DMS53 (cell line): ENCODE measurements at regions not wholly inside any gene's neighbourhood (a gene's known extent, or its start where the extent isn't known, plus 50 kb on each side); places are given as distances from the start of the nearest gene placed in this dataset.
"Not testable (repeated sequence)": the region's sequence is repeated elsewhere in the genome, so short reads cannot be mapped to it uniquely, and the experiment has no call there.

Source experiments
- DNase-seq: peaks from one replicate; lab custom pipeline; 2025; lab: John Stamatoyannopoulos, UW

DNA sequence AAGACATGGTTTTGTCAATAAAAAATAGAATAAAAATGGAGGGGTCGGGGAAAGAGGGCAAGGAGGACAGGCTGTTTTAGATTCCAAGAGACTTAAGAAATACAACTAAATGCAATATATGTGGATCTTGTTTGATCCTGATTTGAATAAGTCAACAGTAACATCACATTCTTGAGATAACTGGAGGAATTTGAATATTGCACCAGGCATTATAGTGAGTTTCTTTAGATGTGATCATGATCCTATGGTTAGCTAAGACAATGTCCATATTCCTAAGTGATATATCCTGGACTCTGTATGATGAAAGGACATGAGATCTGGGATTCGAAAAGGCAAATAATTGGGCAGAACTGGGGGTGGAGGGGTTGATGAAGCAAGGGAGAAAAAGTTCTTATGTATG lies 311.8 kb downstream of the PLPP3 start:
- DNase-seq = no peak

DNA sequence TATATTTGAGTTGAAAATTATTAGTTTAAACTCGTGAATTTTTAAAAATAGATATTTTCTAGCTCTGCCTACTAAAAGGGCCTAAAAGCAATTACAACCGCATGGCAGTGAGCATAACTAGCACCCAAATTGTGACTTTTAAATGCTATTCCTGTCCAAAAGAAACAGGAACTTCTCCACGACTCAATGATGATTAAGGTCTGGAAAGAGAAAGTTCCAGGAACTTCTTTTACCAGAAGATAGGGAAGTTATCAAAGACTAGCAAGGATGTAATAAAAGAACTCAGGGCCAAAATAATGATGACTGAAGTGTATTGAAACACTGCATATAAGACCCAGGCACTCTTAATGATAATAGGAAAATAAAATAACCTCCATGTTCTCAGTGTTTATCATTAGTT lies 313.0 kb downstream of the PLPP3 start:
- DNase-seq = no peak

DNA sequence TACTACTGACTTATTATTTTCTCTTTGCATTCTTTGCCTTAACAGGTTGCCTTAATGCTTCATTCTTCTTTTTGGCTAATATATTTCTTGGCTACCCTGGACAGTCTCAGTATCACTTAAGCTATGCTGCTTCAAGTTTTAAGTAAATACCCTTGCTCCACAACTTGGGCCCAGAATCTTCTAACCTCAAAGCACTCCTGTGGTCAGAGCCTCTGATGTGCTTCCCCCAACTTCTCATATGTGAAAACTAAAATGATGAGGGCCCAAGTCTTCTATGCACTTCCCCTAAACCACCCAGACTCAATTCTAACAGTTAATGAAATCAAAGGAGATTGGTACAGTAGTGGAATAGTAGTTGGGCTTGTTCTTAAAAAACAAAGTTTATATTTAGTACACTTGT lies 314.1 kb downstream of the PLPP3 start:
- no peak for DNase-seq

DNA sequence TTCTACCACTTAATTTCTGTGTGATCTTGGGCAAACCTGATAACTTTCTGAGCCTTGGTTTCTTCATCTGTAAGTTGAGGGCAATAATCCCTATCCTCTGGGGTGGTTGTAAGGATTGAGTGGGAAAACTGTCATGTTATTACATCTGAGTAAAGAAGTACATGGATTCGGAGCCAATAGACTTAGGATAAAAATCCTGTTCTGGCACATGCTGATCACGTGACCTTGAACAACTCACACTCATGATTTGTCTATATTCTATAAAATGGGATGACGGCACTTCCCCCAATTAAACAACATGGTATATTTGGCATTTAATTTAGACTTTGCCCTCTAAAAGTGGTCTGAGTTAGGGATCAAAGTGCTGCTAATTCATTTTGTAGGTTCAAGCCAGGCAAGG lies 315.5 kb downstream of the PLPP3 start:
- DNase-seq = no peak

DNA sequence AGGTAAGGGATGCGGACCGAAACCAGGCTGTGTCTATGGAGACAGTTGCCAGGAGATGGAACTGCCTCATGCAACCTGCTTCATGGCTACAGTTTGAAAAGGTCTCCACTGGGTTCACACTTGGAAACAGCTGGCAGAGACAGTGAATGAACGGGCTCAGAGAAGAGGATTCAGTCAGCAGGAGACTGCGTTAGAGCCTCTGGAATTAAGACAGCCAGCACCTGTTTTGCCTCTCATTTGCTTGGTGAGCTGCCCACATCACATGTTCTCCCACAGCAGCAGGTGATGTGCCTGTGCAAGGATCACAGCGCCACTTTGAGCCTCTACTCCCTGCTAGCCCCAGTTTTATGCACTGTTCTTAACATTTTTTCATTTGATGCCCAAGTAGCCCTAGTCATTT lies 321.0 kb downstream of the PLPP3 start:
- DNase-seq = no peak

DNA sequence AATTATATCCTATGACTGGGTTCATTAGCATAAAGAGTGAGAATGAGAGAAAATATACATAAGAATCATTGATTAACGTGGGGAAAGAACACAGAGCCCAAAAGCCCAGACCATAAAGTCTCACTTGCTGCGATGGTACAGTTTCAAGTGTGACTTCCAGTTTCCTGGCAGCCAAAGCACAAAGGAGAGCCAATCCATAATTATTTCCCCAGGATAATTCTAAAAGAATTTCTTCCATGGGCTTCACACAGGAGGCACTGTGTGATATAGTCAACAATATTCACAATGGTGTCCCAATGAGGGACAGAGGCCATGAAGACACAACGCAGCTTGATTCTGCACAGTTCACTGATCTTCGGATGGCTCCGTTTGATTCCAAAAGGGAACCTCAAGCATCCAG lies 321.6 kb downstream of the PLPP3 start:
- DNase-seq = no peak

DNA sequence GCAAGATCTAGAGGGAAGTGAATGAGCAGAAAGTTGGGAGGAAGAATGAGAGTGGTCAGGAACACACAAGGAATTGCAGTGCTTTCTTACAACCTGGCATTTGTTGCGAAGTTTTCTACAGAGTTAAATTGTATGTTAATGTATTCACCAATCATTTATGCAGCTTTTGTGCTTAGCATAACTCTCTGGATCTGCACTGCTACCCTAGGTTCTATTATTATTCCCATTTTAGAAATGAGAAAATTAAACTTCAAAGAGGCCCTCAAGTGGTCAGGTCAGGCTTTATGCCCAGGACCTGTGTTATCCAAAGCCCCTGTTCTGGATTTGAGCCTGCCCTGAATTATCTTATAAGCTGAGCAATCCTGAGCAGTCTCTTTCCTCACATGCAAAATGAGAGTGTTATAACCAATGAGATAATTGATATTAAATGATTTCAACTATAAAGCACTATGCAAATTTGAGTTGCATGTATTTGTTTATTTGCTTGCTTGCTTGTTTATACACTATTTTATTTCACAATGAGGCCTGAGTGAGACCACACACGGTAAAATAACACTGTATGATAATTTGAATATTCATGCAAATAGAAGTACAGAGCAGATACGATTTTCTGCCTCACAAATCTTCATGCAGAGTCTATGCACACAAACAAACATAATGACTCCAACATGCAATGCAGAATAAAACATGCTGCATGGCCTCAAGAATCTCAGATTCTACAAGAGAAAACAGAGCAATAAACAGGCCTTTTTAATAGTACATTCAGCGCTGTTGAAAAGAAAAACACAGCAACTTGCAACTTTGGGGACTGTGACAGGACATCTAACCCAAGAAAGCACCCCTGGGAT lies 323.0 kb downstream of the PLPP3 start:
- DNase-seq = no peak

DNA sequence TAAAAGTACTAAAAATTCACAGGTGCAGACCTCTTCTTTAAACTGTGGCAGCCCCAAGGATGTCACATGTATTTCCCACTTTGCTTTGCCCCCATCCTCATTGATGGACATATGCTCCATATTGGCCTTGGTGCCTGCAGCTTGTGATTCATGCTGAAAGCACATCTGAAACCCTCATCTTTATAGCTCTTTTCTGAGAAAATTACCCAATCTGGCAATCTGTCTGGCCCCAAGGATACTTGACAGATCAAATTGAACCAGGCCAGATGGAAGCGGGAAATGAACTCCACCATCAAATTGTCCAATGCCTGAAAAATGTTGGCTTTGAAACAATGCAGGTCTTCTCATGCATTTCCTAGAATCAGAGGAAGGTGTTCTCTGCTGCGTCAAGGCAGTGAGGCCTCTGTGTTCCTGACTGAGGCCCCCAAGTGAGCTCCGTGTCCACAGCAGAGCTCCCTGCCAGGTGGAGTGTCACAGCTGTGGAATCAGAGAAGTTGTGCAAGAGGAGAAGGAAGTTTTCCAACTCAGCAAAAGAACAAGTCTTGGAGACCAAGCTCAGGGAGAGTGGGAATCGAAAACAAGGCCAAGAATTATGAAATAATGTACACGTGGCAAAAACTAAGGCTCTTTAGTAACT lies 323.7 kb downstream of the PLPP3 start:
- no peak for DNase-seq

DNA sequence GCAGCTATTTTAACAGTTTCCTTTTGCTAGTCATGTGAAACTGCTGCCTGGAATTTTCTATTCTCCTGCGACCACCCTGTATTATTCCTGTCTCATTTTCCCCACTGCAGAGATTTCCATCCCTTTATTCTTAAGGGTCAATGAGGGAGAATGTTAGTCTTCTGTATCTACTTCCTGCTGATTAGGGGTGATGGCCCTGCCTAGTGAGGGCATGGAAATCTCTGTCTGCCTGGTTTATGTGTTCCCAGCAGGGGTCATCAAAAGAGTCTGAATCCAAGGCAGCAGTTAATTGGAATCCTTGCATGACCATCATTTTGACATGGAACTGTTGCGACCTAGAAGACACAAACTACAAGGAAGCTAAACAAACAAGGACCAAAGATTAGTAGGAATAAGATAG lies 325.2 kb downstream of the PLPP3 start:
- no peak for DNase-seq

DNA sequence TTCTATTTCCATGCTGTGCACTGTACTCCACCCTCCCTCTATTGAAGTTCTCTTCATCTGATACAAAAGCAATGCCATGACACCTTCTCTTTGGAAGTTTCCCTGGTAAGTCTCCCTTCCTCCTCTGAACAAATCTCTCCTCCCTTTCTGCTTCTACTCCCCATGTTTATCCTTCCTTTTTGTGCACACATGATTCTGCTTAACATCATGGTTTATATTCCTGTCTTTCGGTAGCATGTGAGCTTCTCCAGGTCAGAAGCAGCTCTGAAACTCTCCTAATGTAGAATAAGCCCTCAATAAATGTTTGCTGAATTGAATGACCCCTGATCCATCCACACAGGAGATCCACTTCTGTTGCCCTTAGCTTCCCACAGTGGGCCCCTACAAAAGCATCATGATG lies 328.6 kb downstream of the PLPP3 start:
- DNase-seq = no peak

DNA sequence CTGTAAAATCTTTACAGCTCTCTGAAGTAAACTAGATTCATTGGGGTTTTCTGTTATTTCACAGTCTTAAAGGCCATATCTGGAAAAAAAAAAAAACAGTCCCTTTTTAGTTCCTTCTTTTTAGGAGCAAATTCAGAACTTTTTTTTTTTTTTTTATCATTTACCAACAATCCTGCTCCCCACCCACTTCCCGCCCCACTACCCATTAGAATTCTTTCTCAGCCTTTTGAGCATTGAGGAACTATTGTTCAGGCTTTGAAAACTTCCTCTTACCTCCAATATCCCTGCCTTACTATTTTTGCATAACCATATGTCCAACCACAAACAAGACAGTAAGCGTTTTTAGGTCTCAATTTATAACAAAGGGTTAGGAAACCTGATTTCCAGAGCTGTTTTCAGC lies 330.1 kb downstream of the PLPP3 start:
- no peak for DNase-seq

DNA sequence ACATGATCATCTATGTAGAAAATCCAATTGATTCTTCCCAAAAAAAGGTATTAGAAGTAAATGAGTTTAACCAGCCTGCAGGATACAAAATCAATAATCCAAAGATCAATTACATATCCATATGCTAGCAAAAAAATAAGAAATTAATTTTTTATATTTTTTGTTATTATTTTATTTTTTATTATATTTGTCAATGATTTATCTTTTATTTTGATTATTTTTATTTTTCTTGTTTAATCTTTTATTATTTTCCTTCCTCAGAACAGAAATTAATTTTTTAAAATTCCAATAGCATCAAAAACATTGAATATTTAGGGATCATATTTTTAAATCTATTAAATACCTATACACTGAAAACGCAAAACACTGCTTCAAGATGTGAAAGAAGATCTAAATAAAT lies 331.2 kb downstream of the PLPP3 start:
- DNase-seq = no peak

DNA sequence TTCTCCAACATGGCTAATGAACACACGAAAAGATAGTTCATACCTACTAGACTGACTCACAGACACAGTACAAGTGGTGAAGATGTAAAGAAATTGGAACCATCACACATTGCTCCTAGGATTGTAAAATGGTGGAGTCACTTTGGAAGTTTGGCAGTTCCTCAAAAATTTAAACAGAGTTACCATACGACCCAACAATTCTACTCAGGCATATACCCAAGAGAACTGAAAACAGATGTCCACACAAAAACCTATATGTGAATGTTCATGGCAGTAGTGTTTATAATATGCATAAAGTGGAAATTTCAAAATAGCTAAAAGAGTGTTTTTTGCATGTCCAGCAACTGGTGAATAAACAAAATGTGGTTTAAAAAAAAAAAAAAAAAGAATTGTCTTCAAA lies 332.6 kb downstream of the PLPP3 start:
- not testable (repeated sequence) for DNase-seq

DNA sequence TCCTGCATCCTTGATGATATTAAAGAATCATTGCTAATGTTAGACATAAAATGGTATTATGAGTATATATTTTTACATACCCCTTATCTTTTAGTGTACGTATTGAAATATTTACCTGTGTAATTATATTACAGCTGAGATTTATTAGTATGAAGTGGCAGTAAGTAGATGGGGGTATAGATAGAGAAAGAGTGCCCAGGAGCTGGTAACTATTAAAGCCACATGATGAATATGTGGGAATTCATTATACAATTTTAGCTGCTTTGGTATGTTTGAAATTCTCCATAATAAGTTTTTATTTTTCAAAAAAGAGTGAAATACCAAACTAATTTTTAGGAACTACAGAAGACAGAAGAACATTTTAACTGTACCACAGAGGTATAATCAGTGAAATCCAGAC lies 339.0 kb downstream of the PLPP3 start:
- no peak for DNase-seq

DNA sequence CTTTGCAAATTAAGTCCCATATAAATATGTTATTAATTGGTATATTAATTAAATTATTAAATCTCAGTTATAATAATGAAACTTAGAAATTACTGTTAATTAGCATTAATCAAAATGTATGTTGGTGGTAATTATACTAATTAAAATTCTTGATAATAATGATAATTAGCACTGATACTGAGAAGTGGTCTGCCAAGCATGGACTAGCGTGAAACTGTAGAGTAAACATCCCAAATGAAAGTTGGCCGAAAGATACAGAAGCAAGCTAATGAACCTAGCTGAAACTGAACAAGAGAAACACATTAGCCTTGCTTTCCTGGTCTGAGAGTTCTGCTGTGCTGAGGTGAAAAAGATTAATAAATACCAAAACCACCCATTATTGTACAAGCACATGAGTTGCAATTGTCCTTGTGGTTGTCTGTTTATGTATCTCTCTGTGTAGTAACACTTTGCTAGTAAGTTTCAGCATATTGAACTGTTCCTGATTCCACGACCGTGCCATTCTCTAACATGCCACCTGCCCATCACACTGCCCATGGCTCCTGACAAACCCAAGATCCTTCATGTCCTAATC lies 341.8 kb downstream of the PLPP3 start:
- no peak for DNase-seq

DNA sequence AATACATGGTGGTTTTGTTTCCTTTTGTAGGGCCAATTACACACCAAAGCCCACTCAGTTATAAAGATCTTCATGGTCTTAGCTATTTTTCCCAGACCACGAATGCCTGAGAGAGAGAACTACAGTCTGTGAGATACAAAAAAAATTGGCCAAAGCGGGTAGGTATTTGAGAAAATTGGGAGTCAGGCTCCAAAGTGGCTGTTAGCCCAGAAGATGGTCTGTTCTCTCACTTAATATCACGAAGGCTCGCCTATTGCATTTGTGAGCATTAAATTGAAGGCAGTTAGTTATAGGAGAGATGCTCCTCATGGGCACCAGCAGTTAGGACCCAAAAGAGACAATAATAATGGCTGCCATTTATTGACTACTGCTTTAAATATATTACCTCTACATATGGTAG lies 342.7 kb downstream of the PLPP3 start:
- DNase-seq = no peak

DNA sequence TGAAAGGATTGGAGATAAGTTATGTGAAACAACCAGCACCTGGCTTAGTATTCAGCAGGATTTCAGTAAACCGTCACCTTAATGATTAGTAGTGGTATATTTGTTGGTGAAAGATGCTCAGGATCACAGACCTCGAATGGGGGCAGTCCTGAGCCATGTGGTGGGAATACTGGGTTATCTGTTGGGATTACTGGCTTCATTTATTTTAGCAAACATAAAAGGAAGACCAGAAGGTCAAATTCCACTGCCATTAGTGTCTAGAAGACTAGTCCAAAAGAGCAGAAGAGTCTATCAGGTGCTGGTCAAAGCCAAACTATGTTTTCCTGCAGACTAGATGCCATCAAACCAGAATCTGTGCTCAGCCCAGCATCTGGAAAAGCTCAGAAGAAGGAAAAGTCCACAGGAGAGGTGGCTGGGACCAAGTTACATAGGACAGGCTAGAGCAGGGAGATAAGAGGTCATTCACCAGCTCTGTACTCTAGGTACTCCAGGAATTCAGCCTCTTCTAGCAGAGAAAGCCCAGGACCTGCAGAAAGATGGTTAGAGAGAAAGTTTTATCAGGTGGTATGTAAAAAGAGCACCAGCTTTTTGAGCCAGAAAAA lies 343.4 kb downstream of the PLPP3 start:
- no peak for DNase-seq

DNA sequence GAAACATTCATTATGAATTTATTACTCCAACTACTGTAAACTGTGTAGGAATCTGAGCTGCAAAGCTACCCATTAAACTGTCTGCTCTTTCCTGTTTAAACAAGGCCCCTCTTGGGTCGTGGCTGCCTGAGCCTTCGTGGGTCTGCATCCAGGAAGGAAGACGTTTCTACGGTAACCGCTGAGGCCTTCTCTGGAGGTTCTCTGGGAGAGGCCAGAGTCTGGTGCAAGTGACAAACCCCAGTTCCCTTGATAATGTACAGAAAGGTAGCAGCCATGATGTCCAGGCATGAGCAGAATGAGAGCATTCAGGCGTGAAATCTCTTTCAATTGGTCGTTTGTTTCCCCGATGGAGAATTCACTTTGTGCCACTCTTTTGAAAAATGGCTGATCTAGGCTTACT lies 350.2 kb downstream of the PLPP3 start:
- peak; percentile 39 for DNase-seq

DNA sequence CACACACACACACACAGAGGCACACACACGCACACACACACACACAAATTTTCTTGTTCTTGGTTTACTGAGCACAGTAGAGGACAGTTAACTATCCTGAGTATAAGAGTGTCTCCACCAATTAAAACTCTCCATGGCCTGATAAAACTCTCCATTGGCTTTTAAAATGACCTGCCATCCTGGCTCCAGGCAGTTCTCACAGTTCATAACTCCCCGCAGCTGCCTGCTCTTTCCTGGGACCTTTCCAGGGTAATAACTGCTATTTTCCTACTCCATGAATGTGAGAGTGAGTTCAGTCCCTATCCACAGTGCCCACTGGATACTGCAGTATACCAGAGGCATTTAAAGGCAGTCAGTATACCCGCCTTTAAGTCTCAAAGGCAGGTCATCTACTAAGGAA lies 351.5 kb downstream of the PLPP3 start:
- no peak for DNase-seq

DNA sequence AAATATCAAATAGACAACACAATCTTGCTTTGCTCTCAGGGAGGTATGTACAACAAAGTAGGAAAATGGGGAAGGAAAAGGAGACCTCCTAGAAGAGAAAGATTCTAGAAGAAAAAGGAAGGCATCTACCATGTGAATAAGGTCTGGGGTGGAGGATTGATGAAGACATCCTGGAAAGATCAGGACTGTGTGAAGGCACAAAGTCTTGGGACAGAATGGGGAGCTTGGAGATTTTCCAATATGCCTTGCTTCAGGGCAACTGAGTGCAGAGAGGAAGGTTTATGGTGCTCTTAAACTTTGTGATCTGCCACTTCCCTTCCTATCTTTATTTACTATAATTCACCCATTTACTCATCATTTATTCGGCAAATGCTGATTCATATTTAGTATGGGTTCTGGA lies 352.0 kb downstream of the PLPP3 start:
- no peak for DNase-seq

DNA sequence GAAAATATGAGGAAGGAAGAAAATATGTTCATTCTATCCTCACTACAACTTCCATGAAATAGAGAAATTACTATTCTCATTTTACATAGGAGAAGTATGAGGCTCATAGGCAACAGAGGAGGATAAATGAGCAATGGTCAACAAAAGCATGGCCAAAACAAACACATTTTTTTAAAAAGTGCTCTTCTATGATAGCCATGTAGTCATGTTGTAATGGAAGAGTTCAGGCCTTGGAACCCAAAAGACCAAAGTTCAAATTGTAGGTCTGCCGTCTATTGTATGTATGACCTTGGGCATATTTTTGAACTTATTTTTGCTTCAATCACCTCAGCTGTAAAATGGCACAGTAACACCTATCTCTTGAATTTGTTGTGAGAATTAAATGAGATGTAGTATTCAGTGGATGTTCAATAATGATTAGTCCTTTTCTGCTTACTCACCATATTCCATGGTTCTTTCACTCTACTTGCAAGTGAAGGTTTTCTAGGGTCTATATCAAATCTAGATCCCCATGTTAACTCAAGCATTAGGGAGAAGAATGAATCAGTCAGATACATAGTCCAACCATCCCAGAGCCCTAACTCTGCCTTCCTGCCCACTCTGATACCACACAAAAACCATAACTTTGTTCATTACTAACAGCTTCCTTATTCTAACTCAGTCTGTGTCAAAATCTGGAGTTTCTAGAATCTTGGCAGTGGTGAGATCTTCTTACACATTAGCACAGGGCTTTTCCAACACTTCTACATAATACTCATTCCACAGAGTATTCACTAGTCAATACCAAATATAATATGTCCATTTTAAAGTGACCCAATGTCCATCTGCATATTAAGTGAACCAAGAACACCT lies 353.2 kb downstream of the PLPP3 start:
- no peak for DNase-seq

DNA sequence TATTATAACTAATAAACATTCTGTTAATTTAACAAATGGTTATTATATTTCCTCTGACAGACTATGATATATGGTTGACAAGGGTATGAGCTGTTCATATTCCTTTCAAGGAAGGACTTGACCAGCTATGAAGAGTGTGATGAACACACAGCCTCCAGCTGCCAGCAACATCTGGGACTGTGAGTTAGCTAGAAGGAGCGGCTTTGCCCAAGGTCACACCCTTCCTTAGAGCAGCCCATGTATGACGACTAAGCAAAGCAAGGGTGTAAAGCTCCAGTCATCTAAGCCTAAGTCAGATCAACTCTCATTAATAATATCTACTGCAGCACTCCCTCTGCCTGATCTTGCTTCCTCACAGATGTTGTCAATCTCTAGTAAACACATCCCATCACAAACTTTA lies 355.4 kb downstream of the PLPP3 start:
- DNase-seq = no peak
